Trophoblast cell (in vitro differentiated cells and primary cell): ENCODE measurements at regions not wholly inside any gene's neighbourhood (a gene's known extent, or its start where the extent isn't known, plus 50 kb on each side); places are given as distances from the start of the nearest gene placed in this dataset.
A peak's percentile ranks its signal among the peaks of the same experiment; 100 is the strongest.
"Not testable (repeated sequence)": the region's sequence is repeated elsewhere in the genome, so short reads cannot be mapped to it uniquely, and the experiment has no call there.

Source experiments
- DNase-seq, 2 donors: peaks; one replicate each; pipeline ENCODE4 v3.0.0-alpha.2; 2016
- H2AFZ ChIP-seq: 2 replicates; pipeline ENCODE4 v1.6.1; 2013; ENCODE audit warnings: low read length, moderate library complexity, mild to moderate bottlenecking; ENCODE audit not compliant: insufficient read depth, poor library complexity
- H2AK5ac ChIP-seq: 2 replicates; pipeline ENCODE4 v1.6.1; 2013; ENCODE audit warnings: mild to moderate bottlenecking, low read length
- H2BK120ac ChIP-seq: 2 replicates; pipeline ENCODE4 v1.6.1; 2013; ENCODE audit warnings: low read length, mild to moderate bottlenecking, moderate library complexity; ENCODE audit not compliant: insufficient read depth, poor library complexity
- H2BK12ac ChIP-seq: 2 replicates; pipeline ENCODE4 v1.6.1; 2013; ENCODE audit warnings: mild to moderate bottlenecking, low read length, moderate library complexity
- H2BK5ac ChIP-seq: 2 replicates; pipeline ENCODE4 v1.6.1; 2013; ENCODE audit warnings: low read length, low read depth, moderate library complexity, mild to moderate bottlenecking; ENCODE audit not compliant: poor library complexity
- H3K14ac ChIP-seq: 2 replicates; pipeline ENCODE4 v1.6.1; 2013; ENCODE audit warnings: mild to moderate bottlenecking, low read length
- H3K18ac ChIP-seq: 2 replicates; pipeline ENCODE4 v1.6.1; 2013; ENCODE audit warnings: mild to moderate bottlenecking, low read length
- H3K23ac ChIP-seq: 2 replicates; pipeline ENCODE4 v1.6.1; 2013; ENCODE audit warnings: low read length
- H3K27ac ChIP-seq: 2 replicates; pipeline ENCODE4 v1.5.1; 2013; ENCODE audit warnings: low read depth, mild to moderate bottlenecking, inconsistent platforms, low read length, moderate library complexity
- H3K27me3 ChIP-seq: 2 replicates; pipeline ENCODE4 v1.6.1; 2013; ENCODE audit warnings: inconsistent platforms, mild to moderate bottlenecking, low read length, moderate library complexity; ENCODE audit not compliant: insufficient read depth
- H3K36me3 ChIP-seq, 2 experiments: 1 replicate in 1 of 2; 2 replicates in 1 of 2; pipeline ENCODE4 v1.6.1; 2013; ENCODE audit warnings: low read length in 2 of 2, mild to moderate bottlenecking in 2 of 2, moderate library complexity in 1 of 2; ENCODE audit not compliant: insufficient read depth in 2 of 2, control insufficient read depth in 1 of 2
- H3K4ac ChIP-seq: 2 replicates; pipeline ENCODE4 v1.6.1; 2013; ENCODE audit warnings: low read depth, mild to moderate bottlenecking, low read length, moderate library complexity
- H3K4me1 ChIP-seq, 2 experiments: 1 replicate in 1 of 2; 2 replicates in 1 of 2; pipeline ENCODE4 v1.6.1; 2013; ENCODE audit warnings: low read length in 2 of 2, mild to moderate bottlenecking in 2 of 2, moderate library complexity in 1 of 2; ENCODE audit not compliant: insufficient read depth in 2 of 2, control insufficient read depth in 1 of 2
- H3K4me2 ChIP-seq: 2 replicates; pipeline ENCODE4 v1.6.1; 2013; ENCODE audit warnings: inconsistent platforms, mild to moderate bottlenecking, low read length, moderate library complexity
- H3K4me3 ChIP-seq: 2 replicates; pipeline ENCODE4 v1.5.1; 2013; ENCODE audit warnings: mild to moderate bottlenecking, low read depth, low read length, inconsistent platforms
- H3K79me1 ChIP-seq: one replicate; pipeline ENCODE4 v1.6.1; 2013; ENCODE audit warnings: low read length
- H3K79me2 ChIP-seq: 2 replicates; pipeline ENCODE4 v1.6.1; 2013; ENCODE audit warnings: low read length, mild to moderate bottlenecking; ENCODE audit not compliant: control insufficient read depth, insufficient read depth, poor library complexity
- H3K9ac ChIP-seq: 2 replicates; pipeline ENCODE4 v1.6.1; 2013; ENCODE audit warnings: mild to moderate bottlenecking, low read length
- H3K9me3 ChIP-seq: 2 replicates; pipeline ENCODE4 v1.6.1; 2013; ENCODE audit warnings: low read depth, mild to moderate bottlenecking, control low read depth, inconsistent platforms, low read length; ENCODE audit not compliant: insufficient read depth
- H4K12ac ChIP-seq: 2 replicates; pipeline ENCODE4 v1.6.1; 2013; ENCODE audit warnings: low read depth, mild to moderate bottlenecking, low read length, moderate library complexity
- H4K8ac ChIP-seq: 2 replicates; pipeline ENCODE4 v1.6.1; 2013; ENCODE audit warnings: low read depth, mild to moderate bottlenecking, low read length, moderate library complexity
- H4K91ac ChIP-seq: one replicate; pipeline ENCODE4 v1.6.1; 2013; ENCODE audit warnings: low read depth, mild to moderate bottlenecking, low read length, moderate library complexity
- WGBS: extraction: QIAGEN DNeasy Blood & Tissue Kit; methylation state at CpG from one replicate; pipeline ENCODE4 v1.1.7; 2013; ENCODE audit warnings: missing lambda C conversion rate; ENCODE audit not compliant: insufficient read length, insufficient coverage; ENCODE audit errors: extremely low coverage; 5-methylcytosine and 5-hydroxymethylcytosine counted together

DNA sequence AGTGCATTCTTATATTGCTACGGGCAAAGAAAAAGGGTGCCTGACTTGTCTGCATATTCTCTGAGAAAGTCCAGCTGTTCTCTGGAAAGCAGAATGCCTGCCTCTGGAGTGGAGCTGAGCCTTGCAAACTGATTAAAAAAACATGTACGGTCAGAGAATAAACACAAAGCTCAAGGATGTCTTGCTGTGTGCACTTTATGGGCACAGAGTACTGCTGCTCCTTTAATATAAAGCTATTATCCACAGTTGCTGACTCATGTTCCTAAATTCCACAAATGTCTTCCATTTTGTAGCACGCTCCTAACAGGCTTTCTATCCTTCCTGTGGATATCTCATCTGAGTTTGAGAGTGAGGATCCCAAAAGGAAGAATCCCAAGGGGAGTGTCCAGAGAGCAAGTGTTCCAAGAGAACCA lies 229.0 kb downstream of the MREG start:
- H3K79me2 ChIP-seq: peaks cover 2% of the 10 kb centered on the region

DNA sequence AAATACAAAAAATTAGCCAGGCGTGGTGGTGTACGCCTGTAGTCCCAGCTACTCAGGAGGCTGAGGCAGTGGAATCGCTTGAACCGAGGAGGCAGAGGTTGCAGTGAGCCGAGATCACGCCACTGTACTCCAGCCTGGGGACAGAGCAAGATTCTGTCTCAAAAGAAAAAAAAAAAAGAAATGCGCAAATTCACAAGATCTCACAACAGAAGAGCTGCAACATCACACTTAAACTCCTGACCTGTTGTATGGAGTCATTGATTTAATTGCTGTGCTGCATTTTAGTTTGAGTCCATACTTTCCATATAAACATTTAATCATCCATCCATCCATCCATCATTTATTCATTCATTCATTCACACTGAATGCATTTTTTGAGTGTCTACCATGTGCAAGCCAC lies 229.7 kb downstream of the MREG start:
- H3K79me2 ChIP-seq, H3K4me3 ChIP-seq, H2AK5ac ChIP-seq, H2BK12ac ChIP-seq, H3K4me2 ChIP-seq, H2BK120ac ChIP-seq, H3K79me1 ChIP-seq, H3K18ac ChIP-seq, H3K4ac ChIP-seq, H3K27me3 ChIP-seq, H2BK5ac ChIP-seq, H3K36me3 ChIP-seq, H4K91ac ChIP-seq, DNase-seq, H3K9me3 ChIP-seq, H4K12ac ChIP-seq, H2AFZ ChIP-seq, H3K9ac ChIP-seq, H3K23ac ChIP-seq, H3K14ac ChIP-seq, H4K8ac ChIP-seq: not testable (repeated sequence)
- Histone ChIP-seq H3K4me1 (peaks cover 8 to 14% of the 10 kb centered on the region in 2 experiments), H3K27ac (peak overlapping the region; percentile 26)
- no CpG with 5 or more reads among the region's 7 CpGs for WGBS

More for the DNA sequence above, 229.0 kb downstream of the MREG start:
- H3K36me3 ChIP-seq: no peaks in the 10 kb centered on the region
- peak overlapping the region; percentile 28 for H4K91ac ChIP-seq
- H4K12ac ChIP-seq: no peak overlapping the region
- peak overlapping the region; percentile 50 for H3K27ac ChIP-seq
- no CpG with 5 or more reads among the region's 3 CpGs for WGBS
- H4K8ac ChIP-seq: no peak overlapping the region
- no peaks in the 10 kb centered on the region for H3K27me3 ChIP-seq
- H3K4me3 ChIP-seq: no peak overlapping the region
- no peak overlapping the region for H3K18ac ChIP-seq
- H2BK5ac ChIP-seq: peak overlapping the region; percentile 75
- peak overlapping the region; percentile 77 for H2BK120ac ChIP-seq
- peaks cover 8 to 14% of the 10 kb centered on the region in 2 experiments for H3K4me1 ChIP-seq
- peak in 1 of 2 donors; percentile 39 for DNase-seq
- H3K9ac ChIP-seq: no peak overlapping the region
- no peaks in the 10 kb centered on the region for H3K9me3 ChIP-seq
- no peak overlapping the region for H3K14ac ChIP-seq
- H3K4ac ChIP-seq: no peak overlapping the region
- peaks cover 9% of the 10 kb centered on the region for H3K79me1 ChIP-seq
- H3K4me2 ChIP-seq: no peak overlapping the region
- H2AFZ ChIP-seq: no peak overlapping the region
- no peak overlapping the region for H3K23ac ChIP-seq
- H2AK5ac ChIP-seq: no peak overlapping the region
- peak overlapping the region; percentile 61 for H2BK12ac ChIP-seq

DNA sequence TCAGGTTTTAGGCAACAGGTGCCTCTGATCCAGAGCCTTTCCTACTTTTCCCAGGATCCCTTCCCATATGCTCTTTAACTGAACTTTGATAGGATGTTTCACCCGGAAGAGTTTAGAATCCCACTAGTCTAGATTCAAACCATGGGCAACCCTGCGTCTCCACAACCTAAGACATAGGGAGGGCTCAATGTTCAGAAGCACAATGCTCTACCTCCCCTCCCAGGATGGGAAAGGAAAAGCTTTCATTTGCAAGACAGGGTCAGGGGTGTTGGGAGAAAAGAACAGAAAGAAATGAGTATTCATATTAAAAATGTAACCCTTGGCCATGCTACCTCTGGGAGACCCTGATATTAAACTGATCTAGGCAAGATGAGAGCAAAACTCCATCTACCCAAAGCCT lies 230.4 kb downstream of the MREG start:
- H2BK12ac ChIP-seq: no peak overlapping the region
- no peak overlapping the region for H3K4me2 ChIP-seq
- no peak overlapping the region for H2BK5ac ChIP-seq
- H2AFZ ChIP-seq: no peak overlapping the region
- no peak overlapping the region for H2AK5ac ChIP-seq
- H3K4me1 ChIP-seq: peaks cover 8 to 16% of the 10 kb centered on the region in 2 experiments
- H3K79me1 ChIP-seq: peaks cover 9% of the 10 kb centered on the region
- H3K4ac ChIP-seq: no peak overlapping the region
- no peak overlapping the region for H3K23ac ChIP-seq
- no peak for DNase-seq
- no peak overlapping the region for H3K9ac ChIP-seq
- no peaks in the 10 kb centered on the region for H3K27me3 ChIP-seq
- H3K4me3 ChIP-seq: no peak overlapping the region
- peaks cover 2% of the 10 kb centered on the region for H3K79me2 ChIP-seq
- H4K8ac ChIP-seq: no peak overlapping the region
- no peak overlapping the region for H3K27ac ChIP-seq
- WGBS: no CpG with 5 or more reads among the region's 2 CpGs
- H4K91ac ChIP-seq: no peak overlapping the region
- H3K36me3 ChIP-seq: no peaks in the 10 kb centered on the region
- H3K18ac ChIP-seq: no peak overlapping the region
- no peaks in the 10 kb centered on the region for H3K9me3 ChIP-seq
- no peak overlapping the region for H2BK120ac ChIP-seq
- no peak overlapping the region for H3K14ac ChIP-seq
- H4K12ac ChIP-seq: no peak overlapping the region

DNA sequence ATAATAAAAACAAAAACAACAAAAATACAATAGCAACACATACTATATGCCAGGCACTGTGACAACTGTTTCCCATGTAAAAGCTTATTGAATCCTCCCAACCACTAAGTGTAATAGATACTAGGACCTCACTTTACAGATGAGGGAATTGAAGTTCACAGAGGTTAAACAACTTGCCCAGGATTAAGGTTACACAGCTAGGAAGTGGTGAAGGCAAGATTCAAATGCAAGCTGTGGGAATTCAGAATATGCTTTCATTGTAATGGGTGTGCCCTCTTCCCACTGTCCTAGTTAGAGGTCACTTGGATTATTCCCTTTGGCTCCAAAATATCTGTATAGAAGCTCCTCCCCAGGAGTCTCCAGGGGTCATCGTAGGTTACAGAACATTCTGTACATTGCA lies 231.1 kb downstream of the MREG start:
- H3K18ac ChIP-seq: no peak overlapping the region
- no peak overlapping the region for H4K91ac ChIP-seq
- no peak overlapping the region for H4K8ac ChIP-seq
- H4K12ac ChIP-seq: no peak overlapping the region
- no peak overlapping the region for H2BK120ac ChIP-seq
- H2BK12ac ChIP-seq: peak overlapping the region; percentile 35
- H3K9me3 ChIP-seq: no peaks in the 10 kb centered on the region
- H3K9ac ChIP-seq: no peak overlapping the region
- H3K27me3 ChIP-seq: no peaks in the 10 kb centered on the region
- H3K79me2 ChIP-seq: peaks cover 2% of the 10 kb centered on the region
- peaks cover 11 to 15% of the 10 kb centered on the region in 2 experiments for H3K4me1 ChIP-seq
- H3K36me3 ChIP-seq: no peaks in the 10 kb centered on the region
- no CpG with 5 or more reads among the region's 1 CpG for whole genome bisulfite sequencing
- H3K14ac ChIP-seq: no peak overlapping the region
- peaks cover 11% of the 10 kb centered on the region for H3K79me1 ChIP-seq
- H2AFZ ChIP-seq: no peak overlapping the region
- H2BK5ac ChIP-seq: no peak overlapping the region
- no peak overlapping the region for H3K27ac ChIP-seq
- no peak overlapping the region for H3K4me3 ChIP-seq
- no peak for DNase-seq
- H3K4me2 ChIP-seq: no peak overlapping the region
- no peak overlapping the region for H3K23ac ChIP-seq
- H3K4ac ChIP-seq: no peak overlapping the region
- H2AK5ac ChIP-seq: no peak overlapping the region
